T-helper 9 cell (primary cell): ENCODE measurements at regions not wholly inside any gene's neighbourhood (a gene's known extent, or its start where the extent isn't known, plus 50 kb on each side); places are given as distances from the start of the nearest gene placed in this dataset.

Source experiments
- DNase-seq: peaks from one replicate; pipeline ENCODE4 v3.0.0-alpha.2; 2020

DNA sequence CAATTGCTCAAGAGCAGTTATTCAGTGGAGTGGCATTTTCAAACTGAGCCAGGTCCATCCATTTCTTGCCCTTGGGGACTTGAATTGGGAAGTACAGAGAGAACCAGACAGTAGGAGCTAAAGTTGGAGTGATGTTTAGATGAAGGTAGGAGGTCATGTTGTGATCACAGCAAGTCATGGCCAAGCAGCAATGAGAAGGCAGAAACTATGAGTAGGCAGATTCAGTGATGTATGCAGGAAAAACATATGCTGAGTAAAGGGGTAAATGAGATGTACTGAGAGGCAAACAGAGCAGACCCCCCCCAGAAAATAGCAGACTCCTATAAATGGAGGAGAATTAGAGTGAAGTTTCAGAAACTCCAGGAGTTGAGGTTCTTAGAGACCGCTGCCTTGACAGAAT, 95.8 kb downstream of the PERP start:
- DNase-seq, result no peak

DNA sequence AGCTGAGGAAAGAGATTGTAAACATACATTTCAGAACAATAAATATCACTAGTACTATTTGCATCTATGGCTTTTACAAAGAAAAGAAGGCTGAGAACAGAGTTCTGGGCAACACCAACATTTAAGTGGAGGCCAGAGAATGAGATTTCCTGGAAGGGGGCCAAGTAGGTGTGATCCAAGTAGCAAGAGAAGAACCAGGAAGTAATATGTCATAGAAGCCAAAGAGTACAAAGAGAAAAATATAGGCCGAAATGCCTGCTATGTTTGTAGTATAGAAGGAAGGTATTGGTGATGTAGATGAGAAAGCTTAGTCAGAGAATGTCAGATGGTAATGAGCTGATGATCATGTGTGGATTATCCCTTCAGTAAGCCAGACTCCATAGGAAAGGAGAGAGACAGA, 94.5 kb downstream of the PERP start:
- no peak for DNase-seq

- no peak for DNase-seq
Measured at GRCh38 chr6:138013959-138014358, 93.3 kb downstream of the PERP start.

GRCh38 chr6:138017166-138017757, 90.0 kb downstream of the PERP start:
- no peak for DNase-seq

GRCh38 chr6:138018297-138018696, 88.9 kb downstream of the PERP start:
- no peak for DNase-seq

DNA sequence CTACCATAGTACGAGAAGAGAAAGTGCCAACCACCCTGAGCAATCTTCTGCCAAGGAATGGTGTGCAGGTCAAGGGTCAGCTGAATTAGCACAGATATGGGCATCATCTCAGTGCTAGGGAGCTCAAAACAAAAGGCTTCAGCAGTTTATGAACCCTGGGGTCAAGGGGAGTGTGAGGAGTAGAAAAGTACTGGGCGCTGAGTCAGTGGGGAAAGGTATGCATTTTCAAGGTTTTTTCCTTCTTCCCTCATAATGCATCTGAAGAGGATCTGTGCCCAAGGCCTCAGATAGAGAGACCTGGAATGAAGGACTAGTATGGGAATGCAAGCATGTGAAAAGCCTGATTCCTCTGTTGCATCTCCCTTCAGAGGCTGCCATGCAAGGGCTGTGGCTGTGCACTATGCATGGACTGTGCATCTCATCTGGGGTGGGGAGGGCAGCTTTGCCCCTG, 81.7 kb downstream of the PERP start:
- no peak for DNase-seq

GRCh38 chr6:138026342-138026741, 80.9 kb downstream of the PERP start:
- no peak for DNase-seq

DNA sequence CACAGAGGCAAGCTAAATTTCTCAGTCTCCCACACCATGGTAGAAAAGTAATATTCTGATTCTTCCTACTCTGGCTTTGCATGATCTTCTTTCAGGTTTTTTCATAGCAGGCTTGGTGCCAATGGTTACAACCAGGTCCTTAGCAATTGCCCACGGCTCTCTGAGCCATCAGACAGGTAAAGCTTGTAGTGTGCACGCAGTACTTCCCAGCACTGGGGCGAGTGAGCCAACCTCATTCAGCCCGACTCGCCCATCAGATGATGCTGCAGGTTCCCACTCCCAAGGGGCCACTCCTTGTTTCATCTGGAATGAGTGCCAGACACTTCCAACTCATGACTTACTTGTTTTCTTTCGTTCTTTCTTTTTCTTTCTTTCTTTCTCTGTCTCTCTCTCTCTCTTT, 78.3 kb downstream of the PERP start:
- DNase-seq, result no peak

GRCh38 chr6:138030872-138031271, 76.3 kb downstream of the PERP start:
- DNase-seq, result no peak

DNA sequence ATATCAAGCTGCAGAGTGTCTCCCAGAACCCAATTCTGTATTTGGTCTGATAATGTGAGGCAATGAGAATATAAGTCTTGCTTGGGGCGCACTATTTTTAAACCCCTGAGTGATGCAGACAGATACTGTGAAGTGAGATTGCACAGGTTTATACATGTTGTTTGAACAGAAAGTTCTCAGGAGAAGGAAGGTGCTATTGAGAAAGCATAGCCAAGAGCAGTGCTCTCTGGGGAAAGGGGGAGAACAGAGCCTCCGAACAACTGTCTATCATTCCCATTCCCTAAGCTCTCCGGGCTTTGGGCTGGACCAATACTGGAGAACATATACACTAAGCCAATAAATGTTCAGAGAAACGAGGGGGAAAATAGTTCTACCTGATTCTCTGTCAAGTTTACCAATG, 75.8 kb downstream of the PERP start:
- DNase-seq, result no peak

DNA sequence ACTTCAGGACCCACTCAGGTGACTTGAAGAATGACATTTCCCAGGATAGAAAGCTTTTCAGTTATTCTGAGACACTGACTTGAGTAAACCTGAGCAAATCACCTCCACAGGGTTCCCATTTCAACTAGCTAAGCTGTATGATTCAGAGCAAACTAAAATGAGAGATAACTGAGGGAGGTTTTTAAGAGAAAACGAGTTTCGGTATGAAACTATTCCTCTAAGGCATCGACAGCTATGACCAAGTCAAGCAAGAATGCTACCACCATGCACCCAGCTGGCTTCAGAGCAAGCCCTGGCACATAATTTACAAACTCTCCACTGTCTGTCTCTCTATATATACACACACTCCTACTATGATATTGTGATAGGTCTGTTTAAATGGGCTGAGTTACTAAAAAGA, 75.4 kb downstream of the PERP start:
- no peak for DNase-seq

- DNase-seq, result no peak
Measured at GRCh38 chr6:138032571-138032970, 74.6 kb downstream of the PERP start.

DNA sequence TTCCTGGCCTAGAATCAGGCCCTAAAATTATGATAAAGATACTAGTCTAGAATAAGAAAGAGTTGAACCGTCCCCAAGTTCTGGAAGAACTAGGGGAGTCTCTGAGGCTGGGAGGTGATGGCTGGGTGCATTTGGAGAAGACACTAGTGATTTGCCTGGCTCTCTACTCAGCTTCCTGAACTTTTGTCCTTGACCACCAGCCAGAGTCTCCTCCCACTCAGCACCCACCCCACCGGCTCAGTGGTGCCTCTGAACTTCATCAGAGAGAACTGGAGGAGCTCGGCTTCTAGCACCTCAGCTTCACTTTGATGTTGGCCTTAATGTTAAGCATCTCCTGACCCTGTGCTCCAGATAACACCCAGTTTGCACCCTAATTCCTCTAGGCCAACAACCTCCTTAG, 73.0 kb downstream of the PERP start:
- no peak for DNase-seq

DNA sequence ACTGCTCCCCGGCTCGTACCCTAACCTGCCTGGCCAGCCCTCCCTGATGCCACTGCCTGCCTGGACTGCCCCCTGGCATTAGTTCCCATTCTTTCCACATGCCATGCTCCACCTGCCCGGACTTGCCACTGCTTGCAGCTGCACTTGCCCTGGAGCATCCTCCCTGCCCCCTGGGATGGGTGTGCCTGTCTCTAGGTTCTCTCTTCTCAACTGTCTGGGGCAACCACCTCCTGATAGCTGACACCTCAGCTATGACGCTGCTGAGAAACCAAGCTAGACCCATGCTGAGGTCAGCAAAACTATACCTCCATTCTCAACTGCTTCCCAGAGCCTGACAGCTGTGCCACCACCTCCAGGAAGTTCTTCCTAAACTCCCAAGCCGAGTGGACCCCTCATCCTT, 72.1 kb downstream of the PERP start:
- DNase-seq, result no peak

- DNase-seq, result no peak
Measured at GRCh38 chr6:138036111-138036510, 71.1 kb downstream of the PERP start.

DNA sequence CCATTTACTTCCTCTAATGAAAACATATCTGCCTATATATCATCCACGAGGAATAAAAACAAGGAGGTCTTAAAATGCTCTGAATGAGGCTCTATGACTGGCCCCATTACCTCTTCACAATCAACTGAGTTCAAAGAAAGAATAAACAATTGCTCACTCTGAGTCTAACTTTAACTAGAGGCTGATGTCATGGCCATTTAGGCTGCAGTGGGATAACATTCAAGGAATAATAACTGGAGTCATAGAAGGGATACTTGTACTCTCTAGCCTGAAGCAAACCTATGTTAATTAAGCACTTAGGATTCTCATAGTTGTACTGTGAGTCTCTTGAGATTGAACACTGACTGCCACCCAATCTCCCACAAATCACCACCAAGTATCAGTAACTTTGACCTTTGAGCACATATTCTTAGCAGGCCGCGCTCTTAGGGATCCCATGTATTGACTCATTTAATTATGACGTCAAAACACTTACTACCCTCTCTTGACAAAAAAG, 70.2 kb downstream of the PERP start:
- DNase-seq, result no peak

GRCh38 chr6:138038142-138038870, 68.9 kb downstream of the PERP start:
- DNase-seq, result no peak
